A673 (cell line): ENCODE measurements at regions not wholly inside any gene's neighbourhood (a gene's known extent, or its start where the extent isn't known, plus 50 kb on each side); places are given as distances from the start of the nearest gene placed in this dataset.
A peak's percentile ranks its signal among the peaks of the same experiment; 100 is the strongest.

ENCODE experiments used
- BruUV-seq: library from RNA; stranded (reverse); fragments of 400-500 nt; replicated peaks from 2 replicates; lab custom pipeline; 2021; lab: Mats Ljungman, UMichigan
- CTCF ChIA-PET: fragments of 300-600 bp; sonication (Branson Sonifier 250); formaldehyde crosslinking; loops from one replicate; lab custom pipeline; 2022; ENCODE audit warnings: antibody characterized with exemption; lab: Charles Lee
- POLR2A ChIA-PET: fragments of 300-600 bp; sonication (Branson Sonifier 250); formaldehyde crosslinking; loops from one replicate; lab custom pipeline; 2022; ENCODE audit warnings: antibody characterized with exemption; ENCODE audit not compliant: low non-redundant PET; lab: Charles Lee
- DNase-seq: peaks from one replicate; pipeline ENCODE4 v3.0.0-alpha.2; 2015; ENCODE audit warnings: low spot score
- H3K27ac ChIP-seq: fragments of 200-600 bp; sonication (generic); 2 replicates; pipeline ENCODE4 v1.5.1; 2016; ENCODE audit warnings: mixed run types, low read depth, mild to moderate bottlenecking, mixed read lengths, antibody characterized with exemption, low read length; ENCODE audit not compliant: poor library complexity, severe bottlenecking
- H3K27me3 ChIP-seq: fragments of 200-600 bp; sonication (generic); replicated peaks from 2 replicates; pipeline ENCODE4 v1.6.1; 2017; ENCODE audit warnings: mixed run types, low read depth, mild to moderate bottlenecking, mixed read lengths, antibody characterized with exemption, low read length; ENCODE audit not compliant: insufficient read depth, poor library complexity
- H3K36me3 ChIP-seq: fragments of 200-600 bp; sonication (generic); 2 replicates; pipeline ENCODE4 v1.6.1; 2016; ENCODE audit warnings: mixed run types, mild to moderate bottlenecking, mixed read lengths, antibody characterized with exemption, low read length; ENCODE audit not compliant: insufficient read depth, poor library complexity, severe bottlenecking
- H3K4me1 ChIP-seq: fragments of 200-600 bp; sonication (generic); 2 replicates; pipeline ENCODE4 v1.6.1; 2017; ENCODE audit warnings: mixed run types, mild to moderate bottlenecking, mixed read lengths, antibody characterized with exemption, low read length; ENCODE audit not compliant: insufficient read depth, poor library complexity, severe bottlenecking
- H3K4me3 ChIP-seq: fragments of 200-600 bp; sonication (generic); 2 replicates; pipeline ENCODE4 v1.5.1; 2016; ENCODE audit warnings: low read depth, mixed run types, mild to moderate bottlenecking, mixed read lengths, low read length; ENCODE audit not compliant: poor library complexity, severe bottlenecking
- H3K9me3 ChIP-seq: fragments of 200-600 bp; sonication (generic); 2 replicates; pipeline ENCODE4 v1.6.1; 2016; ENCODE audit warnings: mixed run types, low read depth, mild to moderate bottlenecking, mixed read lengths, antibody characterized with exemption, low read length; ENCODE audit not compliant: poor library complexity, severe bottlenecking
- CTCF ChIP-seq: fragments of 300-800, 200-600 bp; sonication (generic); conservative IDR thresholded peaks from 2 replicates; pipeline ENCODE4 v1.5.1; 2017; ENCODE audit warnings: low read depth, mild to moderate bottlenecking, antibody characterized with exemption, low read length, moderate library complexity, mixed read lengths
- EZH2 ChIP-seq: fragments of 200-600 bp; sonication (generic); IDR thresholded peaks from 2 replicates; pipeline ENCODE4 v1.6.1; 2017; ENCODE audit warnings: borderline replicate concordance, low read depth, mild to moderate bottlenecking, mixed read lengths, antibody characterized with exemption, low read length; ENCODE audit not compliant: poor library complexity, severe bottlenecking
- intact Hi-C: fragments of 100-400 bp; cut with micrococcal nuclease; formaldehyde crosslinking; loops from one replicate; pipeline ENCODE4 v1.10.0; 2022; ENCODE audit not compliant: unreplicated experiment

- Histone ChIP-seq H3K9me3 (no peaks in the 10 kb centered on the region), H3K4me1 (no peaks in the 10 kb centered on the region), H3K36me3 (no peaks in the 10 kb centered on the region), H3K27me3 (peaks cover 3% of the 10 kb centered on the region), H3K27ac (no peak overlapping the region), H3K4me3 (no peak overlapping the region)
- ChIA-PET CTCF (no interaction called here), POLR2A (no interaction called here)
- peak; percentile 5 for DNase-seq
- BruUV-seq: no TSS peak
- no peak for TF ChIP-seq EZH2
- TF ChIP-seq CTCF: no peak
- intact Hi-C loops: no loop called here
Measured at GRCh38 chr3:159114582-159114981, 312.7 kb downstream of the MFSD1 start.

GRCh38 chr3:159123877-159124276, 322.0 kb downstream of the MFSD1 start:
- H3K27ac ChIP-seq: no peak overlapping the region
- BruUV-seq: no TSS peak
- ChIA-PET POLR2A (no interaction called here), CTCF (no interaction called here)
- no peaks in the 10 kb centered on the region for H3K27me3 ChIP-seq
- no peaks in the 10 kb centered on the region for H3K36me3 ChIP-seq
- TF ChIP-seq EZH2 (no peak), CTCF (no peak)
- intact Hi-C loops: no loop called here
- no peaks in the 10 kb centered on the region for H3K9me3 ChIP-seq
- DNase-seq: no peak
- H3K4me3 ChIP-seq: no peak overlapping the region
- no peaks in the 10 kb centered on the region for H3K4me1 ChIP-seq

GRCh38 chr3:159126261-159127020, 324.6 kb downstream of the MFSD1 start:
- Histone ChIP-seq H3K27me3 (no peaks in the 10 kb centered on the region), H3K9me3 (no peaks in the 10 kb centered on the region), H3K4me1 (no peaks in the 10 kb centered on the region), H3K36me3 (no peaks in the 10 kb centered on the region), H3K4me3 (no peak overlapping the region), H3K27ac (no peak overlapping the region)
- CTCF ChIA-PET: no interaction called here
- POLR2A ChIA-PET: no interaction called here
- BruUV-seq: no TSS peak
- TF ChIP-seq CTCF (no peak), EZH2 (no peak)
- no peak for DNase-seq
- intact Hi-C loops: no loop called here
